Stimulated activated naive CD8-positive, alpha-beta T cell treated with anti-CD3 and anti-CD28 coated beads, Interleukin-15, Interleukin-2, amounts not matched to agents 100 ng/mL and 50 ng/mL, for 24 hours (primary cell): ENCODE measurements at regions not wholly inside any gene's neighbourhood (a gene's known extent, or its start where the extent isn't known, plus 50 kb on each side); places are given as distances from the start of the nearest gene placed in this dataset.

Experiments
- H3K27ac Mint-ChIP-seq: one replicate; pipeline ENCODE4 v1.8.0; 2021; ENCODE audit warnings: mild to moderate bottlenecking, mixed read lengths
- H3K27me3 Mint-ChIP-seq: one replicate; pipeline ENCODE4 v1.8.0; 2021; ENCODE audit warnings: mixed read lengths
- H3K36me3 Mint-ChIP-seq: one replicate; pipeline ENCODE4 v1.8.0; 2021; ENCODE audit warnings: low read depth, mixed read lengths
- H3K4me1 Mint-ChIP-seq: one replicate; pipeline ENCODE4 v1.8.0; 2021; ENCODE audit warnings: low read depth, mixed read lengths
- H3K4me3 Mint-ChIP-seq: one replicate; pipeline ENCODE4 v1.8.0; 2021; ENCODE audit warnings: mild to moderate bottlenecking, mixed read lengths
- H3K9me3 Mint-ChIP-seq: one replicate; pipeline ENCODE4 v1.8.0; 2021; ENCODE audit warnings: mixed read lengths

DNA sequence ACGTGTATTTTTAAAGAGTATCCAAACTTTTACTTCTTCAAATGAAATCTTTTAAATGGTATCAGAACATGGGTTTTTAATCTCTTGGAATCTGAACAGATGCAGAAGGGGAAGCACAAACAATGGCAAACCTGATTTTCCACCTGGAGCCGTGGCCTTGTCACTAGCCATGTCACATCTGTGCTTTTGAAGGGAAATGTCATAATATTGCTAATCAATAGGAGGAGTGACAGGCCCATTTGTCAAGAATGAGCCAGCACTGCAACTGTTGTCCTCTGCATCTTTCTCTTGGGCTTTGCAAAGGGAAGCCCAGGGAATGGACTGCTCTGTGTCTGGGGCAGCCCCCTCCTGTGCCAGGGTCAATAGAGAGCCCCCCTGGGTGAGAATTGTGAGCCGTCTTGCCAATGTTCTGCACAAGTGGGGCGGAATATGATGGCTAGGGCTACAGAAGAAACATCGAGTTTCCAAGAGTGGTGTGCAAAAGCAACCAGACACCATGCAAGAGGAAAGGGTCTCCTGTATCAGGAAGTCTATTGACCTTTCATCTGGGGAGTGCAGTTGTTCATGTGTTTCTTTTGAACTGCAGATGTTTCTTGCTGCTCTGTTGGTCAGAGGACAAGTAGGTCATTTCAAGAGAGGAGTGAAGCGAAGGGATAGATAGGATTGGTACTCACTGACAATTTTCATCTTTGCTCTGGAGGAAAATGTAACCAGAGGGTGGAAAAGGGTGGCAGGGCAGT lies 181.8 kb upstream of the NPVF start:
- Mint-ChIP-seq H3K36me3 (no peaks in the 10 kb centered on the region), H3K27ac (no peak overlapping the region), H3K27me3 (peaks cover 6% of the 10 kb centered on the region), H3K4me3 (no peak overlapping the region), H3K4me1 (no peaks in the 10 kb centered on the region), H3K9me3 (no peaks in the 10 kb centered on the region)

GRCh38 chr7:25420771-25421170 lies 192.5 kb upstream of the NPVF start:
- no peaks in the 10 kb centered on the region for H3K27me3 Mint-ChIP-seq
- no peaks in the 10 kb centered on the region for H3K36me3 Mint-ChIP-seq
- H3K4me1 Mint-ChIP-seq, result no peaks in the 10 kb centered on the region
- H3K9me3 Mint-ChIP-seq, result no peaks in the 10 kb centered on the region
- H3K27ac Mint-ChIP-seq, result no peak overlapping the region
- H3K4me3 Mint-ChIP-seq, result no peak overlapping the region

- no peaks in the 10 kb centered on the region for H3K9me3 Mint-ChIP-seq
- no peaks in the 10 kb centered on the region for H3K36me3 Mint-ChIP-seq
- no peak overlapping the region for H3K27ac Mint-ChIP-seq
- H3K27me3 Mint-ChIP-seq, result no peaks in the 10 kb centered on the region
- no peak overlapping the region for H3K4me3 Mint-ChIP-seq
- H3K4me1 Mint-ChIP-seq, result no peaks in the 10 kb centered on the region
Observed at GRCh38 chr7:25424113-25424512, 195.8 kb upstream of the NPVF start.

- Mint-ChIP-seq H3K4me1 (no peaks in the 10 kb centered on the region), H3K27ac (no peak overlapping the region), H3K27me3 (peaks cover 2% of the 10 kb centered on the region), H3K4me3 (no peak overlapping the region), H3K36me3 (no peaks in the 10 kb centered on the region), H3K9me3 (no peaks in the 10 kb centered on the region)
Observed at GRCh38 chr7:25424855-25425254, 196.6 kb upstream of the NPVF start.

DNA sequence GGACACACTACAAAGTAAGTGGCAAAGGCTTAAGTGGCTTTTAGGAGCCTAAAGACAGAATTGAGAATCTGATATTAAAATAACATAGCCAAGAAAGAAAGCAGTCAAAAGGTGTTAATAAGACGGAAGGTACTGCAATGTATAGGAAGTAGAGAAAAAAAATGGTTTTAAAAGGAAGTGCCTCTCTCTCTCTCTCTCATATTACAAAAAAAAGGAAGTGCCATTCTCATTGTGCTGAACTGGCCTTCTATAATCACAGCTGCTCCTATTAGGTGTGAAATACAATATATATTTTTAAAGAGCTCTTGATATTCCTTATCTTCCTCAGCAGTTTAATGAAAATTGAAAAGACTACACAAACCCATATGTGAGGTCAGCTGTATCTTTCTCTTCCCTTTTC lies 199.4 kb upstream of the NPVF start:
- H3K27me3 Mint-ChIP-seq, result peaks cover 3% of the 10 kb centered on the region
- no peaks in the 10 kb centered on the region for H3K9me3 Mint-ChIP-seq
- no peak overlapping the region for H3K27ac Mint-ChIP-seq
- no peaks in the 10 kb centered on the region for H3K36me3 Mint-ChIP-seq
- no peak overlapping the region for H3K4me3 Mint-ChIP-seq
- no peaks in the 10 kb centered on the region for H3K4me1 Mint-ChIP-seq

- Mint-ChIP-seq H3K27me3 (peaks cover 5% of the 10 kb centered on the region), H3K4me3 (no peak overlapping the region), H3K9me3 (no peaks in the 10 kb centered on the region), H3K4me1 (no peaks in the 10 kb centered on the region), H3K36me3 (no peaks in the 10 kb centered on the region), H3K27ac (no peak overlapping the region)
Observed at GRCh38 chr7:25429731-25430130, 201.4 kb upstream of the NPVF start.

DNA sequence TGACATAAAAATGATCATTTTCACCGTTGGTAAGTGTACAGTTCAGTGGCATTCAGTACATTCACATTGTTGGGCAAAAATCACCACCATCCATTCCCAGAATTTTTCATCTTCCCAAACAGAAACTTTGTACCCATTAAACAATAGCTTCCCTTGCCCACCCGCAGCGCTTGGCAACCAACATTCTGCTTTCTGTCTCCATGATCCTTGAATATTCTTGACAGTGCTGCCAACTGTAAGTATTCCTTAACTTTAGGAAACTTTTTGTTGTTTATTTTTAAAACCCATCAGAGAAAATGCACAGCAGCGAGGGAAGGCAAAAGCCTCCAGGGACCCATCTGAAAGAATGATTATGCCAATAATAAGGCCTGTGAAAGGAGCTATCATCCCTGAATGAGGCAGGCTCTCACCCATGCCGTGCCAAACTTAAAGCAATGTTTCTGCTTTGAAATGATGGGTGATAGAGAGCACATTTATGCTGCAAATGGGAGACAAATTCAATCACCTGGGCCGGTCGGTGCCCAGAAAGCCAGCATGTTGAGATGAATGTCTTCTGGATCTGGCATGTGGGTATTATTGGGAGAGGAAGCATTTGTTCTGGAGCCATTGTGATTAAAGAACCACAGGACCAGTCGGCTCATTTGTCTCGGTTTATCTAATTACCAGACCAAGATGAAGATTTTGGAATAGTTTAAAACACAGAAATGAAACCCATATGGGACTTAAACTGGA lies 202.1 kb upstream of the NPVF start:
- Mint-ChIP-seq H3K9me3 (no peaks in the 10 kb centered on the region), H3K36me3 (no peaks in the 10 kb centered on the region), H3K27me3 (peaks cover 7% of the 10 kb centered on the region), H3K4me3 (no peak overlapping the region), H3K4me1 (no peaks in the 10 kb centered on the region), H3K27ac (no peak overlapping the region)

GRCh38 chr7:25431956-25432450 lies 203.7 kb upstream of the NPVF start:
- Mint-ChIP-seq H3K27me3 (peaks cover 7% of the 10 kb centered on the region), H3K36me3 (no peaks in the 10 kb centered on the region), H3K9me3 (no peaks in the 10 kb centered on the region), H3K4me3 (no peak overlapping the region), H3K27ac (no peak overlapping the region), H3K4me1 (no peaks in the 10 kb centered on the region)

- peaks cover 9% of the 10 kb centered on the region for H3K27me3 Mint-ChIP-seq
- H3K36me3 Mint-ChIP-seq, result no peaks in the 10 kb centered on the region
- no peaks in the 10 kb centered on the region for H3K9me3 Mint-ChIP-seq
- no peak overlapping the region for H3K4me3 Mint-ChIP-seq
- no peaks in the 10 kb centered on the region for H3K4me1 Mint-ChIP-seq
- H3K27ac Mint-ChIP-seq, result no peak overlapping the region
Observed at GRCh38 chr7:25432807-25433206, 204.5 kb upstream of the NPVF start.

DNA sequence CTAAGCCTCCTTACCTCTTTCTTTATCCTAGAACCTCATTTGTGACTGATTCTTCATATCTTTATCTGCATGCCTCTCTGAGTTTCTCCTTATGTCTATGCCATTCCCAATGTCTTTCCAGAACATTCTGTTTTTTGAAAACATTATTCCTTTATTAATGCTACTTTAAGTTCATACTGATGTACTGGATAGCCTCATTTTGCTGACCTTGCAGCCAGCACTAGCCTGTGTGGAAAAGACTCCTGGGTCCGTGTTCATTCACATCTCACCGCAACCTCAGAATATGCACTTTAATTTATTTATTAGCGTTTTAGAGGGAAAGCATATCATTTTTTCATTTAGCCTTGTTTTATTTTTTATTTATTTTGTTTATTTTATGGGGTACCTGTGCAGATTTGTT lies 208.1 kb upstream of the NPVF start:
- Mint-ChIP-seq H3K36me3 (no peaks in the 10 kb centered on the region), H3K27me3 (peaks cover 16% of the 10 kb centered on the region), H3K4me3 (no peak overlapping the region), H3K27ac (no peak overlapping the region), H3K9me3 (peaks cover 5% of the 10 kb centered on the region), H3K4me1 (no peaks in the 10 kb centered on the region)

DNA sequence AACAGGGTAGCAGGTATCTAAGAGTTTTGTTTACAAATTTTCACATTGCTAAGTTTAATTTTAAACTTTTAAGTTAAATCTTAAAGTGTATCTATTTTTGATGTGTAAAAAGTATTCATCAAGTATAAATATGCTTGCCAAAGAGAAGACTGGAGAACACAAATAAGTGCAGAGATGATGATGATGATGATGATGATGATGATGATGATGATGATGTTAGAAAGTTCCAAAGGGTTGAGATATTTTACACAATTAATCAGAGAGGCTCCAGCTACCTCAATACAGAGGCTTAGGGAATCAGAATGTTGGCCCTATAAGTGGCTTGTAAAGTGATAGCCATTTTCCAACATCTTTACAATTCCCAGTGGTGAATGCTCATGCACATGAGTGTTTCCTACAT lies 209.0 kb upstream of the NPVF start:
- Mint-ChIP-seq H3K4me1 (no peaks in the 10 kb centered on the region), H3K27me3 (peaks cover 20% of the 10 kb centered on the region), H3K9me3 (peaks cover 10% of the 10 kb centered on the region)

DNA sequence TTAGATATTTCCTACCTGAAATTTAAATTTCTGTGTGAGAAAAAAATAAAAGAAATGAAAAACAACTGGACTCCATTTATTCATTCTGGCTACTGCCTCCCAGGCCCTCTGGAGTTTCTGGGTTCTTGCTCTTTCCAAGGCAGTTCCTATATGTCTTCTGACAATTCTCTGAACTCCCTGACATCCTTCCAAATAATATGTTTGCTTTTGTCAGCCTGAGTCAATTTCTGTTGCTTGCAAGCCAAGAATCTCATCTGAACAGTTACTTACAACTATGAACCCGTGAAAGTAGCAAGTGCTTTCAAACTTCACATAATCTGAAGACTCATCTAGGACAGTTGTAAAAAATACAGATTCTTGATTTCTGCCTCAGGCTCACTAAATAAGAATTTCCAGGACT lies 216.7 kb upstream of the NPVF start:
- Mint-ChIP-seq H3K36me3 (no peaks in the 10 kb centered on the region), H3K27me3 (peaks cover 13% of the 10 kb centered on the region), H3K27ac (no peak overlapping the region), H3K4me3 (no peak overlapping the region), H3K4me1 (no peaks in the 10 kb centered on the region), H3K9me3 (peaks cover 21% of the 10 kb centered on the region)

More for the DNA sequence above, 209.0 kb upstream of the NPVF start:
- no peak overlapping the region for H3K27ac Mint-ChIP-seq
- no peaks in the 10 kb centered on the region for H3K36me3 Mint-ChIP-seq
- no peak overlapping the region for H3K4me3 Mint-ChIP-seq

DNA sequence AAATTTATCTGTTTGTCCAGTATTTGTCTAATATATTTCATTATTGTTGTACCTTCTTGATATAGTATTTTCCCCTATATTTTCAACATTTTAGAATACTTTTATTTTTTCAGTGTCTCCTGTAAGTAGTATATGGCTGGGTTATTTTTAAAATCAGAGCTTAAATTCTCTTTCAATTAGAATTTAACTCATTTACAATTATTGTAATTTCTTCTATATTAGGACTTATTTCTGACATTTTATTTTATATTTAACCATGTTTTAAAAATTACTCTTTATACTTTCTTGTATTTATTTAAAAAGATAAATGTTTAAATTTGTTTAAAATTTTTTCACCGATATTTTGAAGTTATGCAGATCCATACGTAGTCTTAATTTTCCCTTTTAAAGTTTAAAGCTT lies 220.0 kb upstream of the NPVF start:
- Mint-ChIP-seq H3K36me3 (no peaks in the 10 kb centered on the region), H3K4me1 (no peaks in the 10 kb centered on the region), H3K27me3 (peaks cover 3% of the 10 kb centered on the region), H3K4me3 (no peak overlapping the region), H3K9me3 (peaks cover 2% of the 10 kb centered on the region), H3K27ac (no peak overlapping the region)

- H3K9me3 Mint-ChIP-seq, result no peaks in the 10 kb centered on the region
- H3K4me1 Mint-ChIP-seq, result no peaks in the 10 kb centered on the region
- H3K27me3 Mint-ChIP-seq, result no peaks in the 10 kb centered on the region
- no peak overlapping the region for H3K27ac Mint-ChIP-seq
- no peak overlapping the region for H3K4me3 Mint-ChIP-seq
- no peaks in the 10 kb centered on the region for H3K36me3 Mint-ChIP-seq
Observed at GRCh38 chr7:25454020-25454419, 225.7 kb upstream of the NPVF start.

- H3K27ac Mint-ChIP-seq, result no peak overlapping the region
- H3K4me1 Mint-ChIP-seq, result no peaks in the 10 kb centered on the region
- peaks cover 2% of the 10 kb centered on the region for H3K27me3 Mint-ChIP-seq
- H3K36me3 Mint-ChIP-seq, result no peaks in the 10 kb centered on the region
- H3K9me3 Mint-ChIP-seq, result no peaks in the 10 kb centered on the region
- no peak overlapping the region for H3K4me3 Mint-ChIP-seq
Observed at GRCh38 chr7:25454562-25455041, 226.3 kb upstream of the NPVF start.
